Fibroblast of lung (primary cell): ENCODE measurements at regions not wholly inside any gene's neighbourhood (a gene's known extent, or its start where the extent isn't known, plus 50 kb on each side); places are given as distances from the start of the nearest gene placed in this dataset.

Source experiments
- DNase-seq, 2 donors: peaks; one replicate each; pipeline versions ENCODE4 v3.0.0 to v3.0.0-alpha.2; 2010; ENCODE audit warnings: low read depth in 2 of 2
- H2AFZ ChIP-seq: 2 replicates; pipeline ENCODE4 v1.5.1; 2012; ENCODE audit warnings: low read length, control low read depth, inconsistent platforms
- H3K27ac ChIP-seq: 2 replicates; pipeline ENCODE4 v1.5.1; 2011; ENCODE audit warnings: low read length, control low read depth; ENCODE audit not compliant: insufficient read depth
- H3K27me3 ChIP-seq: 2 replicates; pipeline ENCODE4 v1.5.1; 2011; ENCODE audit warnings: mild to moderate bottlenecking, low read length; ENCODE audit not compliant: control insufficient read depth, insufficient read depth
- H3K36me3 ChIP-seq: 2 replicates; pipeline ENCODE4 v1.5.1; 2011; ENCODE audit warnings: low read length; ENCODE audit not compliant: control insufficient read depth, insufficient read depth
- H3K4me1 ChIP-seq: 2 replicates; pipeline ENCODE4 v1.5.1; 2011; ENCODE audit warnings: low read length; ENCODE audit not compliant: control insufficient read depth, insufficient read depth; ENCODE audit errors: extremely low read depth
- H3K4me2 ChIP-seq: 2 replicates; pipeline ENCODE4 v1.5.1; 2011; ENCODE audit warnings: low read length, control low read depth; ENCODE audit not compliant: insufficient read depth; ENCODE audit errors: extremely low read depth
- H3K4me3 ChIP-seq, 4 experiments: fragments of 200-600 bp in 1 of 4; sonication (generic) in 1 of 4; replicated peaks in 1 of 4; 2 replicates each; pipeline ENCODE4 v1.5.1; 2011 to 2016; ENCODE audit warnings: low read length in 4 of 4, low read depth in 3 of 4, mild to moderate bottlenecking in 3 of 4, control low read depth in 2 of 4, inconsistent platforms in 1 of 4, mixed read lengths in 1 of 4; ENCODE audit not compliant: insufficient read depth in 1 of 4; ENCODE audit errors: control extremely low read depth in 1 of 4
- H3K79me2 ChIP-seq: 2 replicates; pipeline ENCODE4 v1.5.1; 2012; ENCODE audit warnings: mild to moderate bottlenecking, low read length, inconsistent platforms; ENCODE audit not compliant: control insufficient read depth, insufficient read depth
- H3K9ac ChIP-seq: 2 replicates; pipeline ENCODE4 v1.5.1; 2011; ENCODE audit warnings: mild to moderate bottlenecking, low read length, control low read depth; ENCODE audit not compliant: insufficient read depth
- H3K9me3 ChIP-seq: 2 replicates; pipeline ENCODE4 v1.5.1; 2012; ENCODE audit warnings: low read depth, low read length; ENCODE audit not compliant: control insufficient read depth, insufficient read depth
- H4K20me1 ChIP-seq: 2 replicates; pipeline ENCODE4 v1.5.1; 2011; ENCODE audit warnings: low read length; ENCODE audit not compliant: control insufficient read depth, insufficient read depth; ENCODE audit errors: extremely low read depth
- EZH2 ChIP-seq: IDR thresholded peaks from 2 replicates; pipeline ENCODE4 v1.5.1; 2012; ENCODE audit warnings: low read length, control low read depth, mild to moderate bottlenecking; ENCODE audit errors: missing control alignments
- TF ChIP-seq, protein P1 (sequence below), 2 donors: IDR thresholded peaks in 1 of 2; conservative IDR thresholded peaks in 1 of 2; 1 replicate in 1 of 2; 2 replicates in 1 of 2; pipeline ENCODE4 v1.5.1; 2011 to 2012; ENCODE audit warnings: low read length in 2 of 2, control low read depth in 1 of 2, inconsistent platforms in 1 of 2, low read depth in 1 of 2, mild to moderate bottlenecking in 1 of 2

DNA sequence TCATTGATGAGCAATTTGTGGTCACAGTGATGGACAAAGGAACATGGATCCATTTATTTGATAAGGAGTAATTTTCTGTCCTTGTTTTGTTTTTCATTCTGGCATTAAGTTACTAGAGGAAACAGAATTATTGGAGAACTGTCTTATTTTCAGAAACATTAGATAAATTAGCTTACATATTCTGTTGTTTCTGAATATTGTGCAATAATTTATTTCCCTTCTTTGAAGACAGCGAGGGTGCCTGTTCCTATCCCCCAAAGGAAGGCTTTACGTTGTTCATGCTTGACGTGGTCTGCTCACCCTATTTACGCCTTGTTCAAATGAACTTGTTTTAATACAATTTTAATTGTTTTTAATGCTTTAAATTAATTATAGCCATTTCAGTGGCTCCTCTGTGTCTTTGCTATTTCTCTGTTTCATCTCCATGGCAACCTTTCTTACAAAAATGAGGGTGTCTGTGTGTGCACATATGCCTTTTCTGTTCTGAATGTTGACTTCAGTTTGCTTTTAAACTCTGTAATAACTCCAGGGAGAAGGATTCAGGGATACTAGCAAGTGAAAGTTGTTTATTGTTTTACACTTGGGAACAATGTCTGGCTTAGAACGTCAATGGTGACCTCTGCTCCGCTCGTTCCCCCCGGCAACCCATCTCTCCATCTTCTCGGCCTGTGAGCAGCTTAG lies 138.3 kb upstream of the PLET1 start:
- H3K4me2 ChIP-seq = no peak overlapping the region
- no peak for TF ChIP-seq EZH2
- TF ChIP-seq, protein P1, sequence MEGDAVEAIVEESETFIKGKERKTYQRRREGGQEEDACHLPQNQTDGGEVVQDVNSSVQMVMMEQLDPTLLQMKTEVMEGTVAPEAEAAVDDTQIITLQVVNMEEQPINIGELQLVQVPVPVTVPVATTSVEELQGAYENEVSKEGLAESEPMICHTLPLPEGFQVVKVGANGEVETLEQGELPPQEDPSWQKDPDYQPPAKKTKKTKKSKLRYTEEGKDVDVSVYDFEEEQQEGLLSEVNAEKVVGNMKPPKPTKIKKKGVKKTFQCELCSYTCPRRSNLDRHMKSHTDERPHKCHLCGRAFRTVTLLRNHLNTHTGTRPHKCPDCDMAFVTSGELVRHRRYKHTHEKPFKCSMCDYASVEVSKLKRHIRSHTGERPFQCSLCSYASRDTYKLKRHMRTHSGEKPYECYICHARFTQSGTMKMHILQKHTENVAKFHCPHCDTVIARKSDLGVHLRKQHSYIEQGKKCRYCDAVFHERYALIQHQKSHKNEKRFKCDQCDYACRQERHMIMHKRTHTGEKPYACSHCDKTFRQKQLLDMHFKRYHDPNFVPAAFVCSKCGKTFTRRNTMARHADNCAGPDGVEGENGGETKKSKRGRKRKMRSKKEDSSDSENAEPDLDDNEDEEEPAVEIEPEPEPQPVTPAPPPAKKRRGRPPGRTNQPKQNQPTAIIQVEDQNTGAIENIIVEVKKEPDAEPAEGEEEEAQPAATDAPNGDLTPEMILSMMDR (conservative IDR thresholded peaks at IDR 0.05 in 1 of 2, IDR thresholded peaks at IDR 0.05 in 1 of 2; ENCODE audit: low read depth in 1 of 2, low read length in 2 of 2) = no peak
- no peak overlapping the region for H3K9ac ChIP-seq
- H3K9me3 ChIP-seq = no peaks in the 10 kb centered on the region
- no peaks in the 10 kb centered on the region for H3K27me3 ChIP-seq
- no peak overlapping the region for H3K4me3 ChIP-seq
- H3K27ac ChIP-seq = no peak overlapping the region
- H3K4me1 ChIP-seq = no peaks in the 10 kb centered on the region
- no peak overlapping the region for H2AFZ ChIP-seq
- no peak for DNase-seq
- no peaks in the 10 kb centered on the region for H3K79me2 ChIP-seq
- H4K20me1 ChIP-seq = no peaks in the 10 kb centered on the region
- H3K36me3 ChIP-seq = no peaks in the 10 kb centered on the region

DNA sequence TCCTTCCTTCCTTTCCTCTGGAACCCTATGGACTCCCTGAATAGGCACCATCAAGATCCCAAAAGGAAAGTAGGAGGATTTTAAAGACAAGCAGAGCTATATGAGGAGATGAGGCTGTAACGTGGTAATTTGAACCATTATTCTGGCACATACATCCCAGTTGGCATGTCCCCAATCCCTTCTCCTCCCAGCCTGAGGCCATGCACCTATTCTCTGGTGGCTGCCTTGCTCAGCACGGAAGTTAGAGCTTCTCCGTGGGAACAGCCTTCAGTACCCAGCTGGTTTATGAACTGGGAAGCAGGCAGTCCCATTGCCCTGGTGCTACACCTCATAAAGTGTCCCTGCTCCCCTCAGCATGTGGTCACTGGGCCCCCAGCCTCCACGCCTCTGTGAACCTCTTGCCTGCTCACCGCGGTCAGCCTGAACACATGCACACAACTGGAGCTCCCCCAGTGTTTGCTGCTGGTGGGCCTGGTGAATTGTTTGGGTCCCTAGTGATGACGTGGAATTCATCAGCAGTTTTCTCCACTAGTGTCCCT lies 139.9 kb upstream of the PLET1 start:
- Histone ChIP-seq H3K9ac (no peak overlapping the region), H3K27me3 (no peaks in the 10 kb centered on the region), H3K4me1 (no peaks in the 10 kb centered on the region), H3K9me3 (no peaks in the 10 kb centered on the region), H3K4me2 (no peak overlapping the region), H3K79me2 (no peaks in the 10 kb centered on the region), H3K27ac (no peak overlapping the region), H2AFZ (no peak overlapping the region), H3K4me3 (no peak overlapping the region), H4K20me1 (no peaks in the 10 kb centered on the region), H3K36me3 (no peaks in the 10 kb centered on the region)
- no peak for DNase-seq
- TF ChIP-seq, protein P1 (conservative IDR thresholded peaks at IDR 0.05 in 1 of 2, IDR thresholded peaks at IDR 0.05 in 1 of 2; ENCODE audit: low read depth in 1 of 2, low read length in 2 of 2) = no peak
- TF ChIP-seq EZH2 = no peak

DNA sequence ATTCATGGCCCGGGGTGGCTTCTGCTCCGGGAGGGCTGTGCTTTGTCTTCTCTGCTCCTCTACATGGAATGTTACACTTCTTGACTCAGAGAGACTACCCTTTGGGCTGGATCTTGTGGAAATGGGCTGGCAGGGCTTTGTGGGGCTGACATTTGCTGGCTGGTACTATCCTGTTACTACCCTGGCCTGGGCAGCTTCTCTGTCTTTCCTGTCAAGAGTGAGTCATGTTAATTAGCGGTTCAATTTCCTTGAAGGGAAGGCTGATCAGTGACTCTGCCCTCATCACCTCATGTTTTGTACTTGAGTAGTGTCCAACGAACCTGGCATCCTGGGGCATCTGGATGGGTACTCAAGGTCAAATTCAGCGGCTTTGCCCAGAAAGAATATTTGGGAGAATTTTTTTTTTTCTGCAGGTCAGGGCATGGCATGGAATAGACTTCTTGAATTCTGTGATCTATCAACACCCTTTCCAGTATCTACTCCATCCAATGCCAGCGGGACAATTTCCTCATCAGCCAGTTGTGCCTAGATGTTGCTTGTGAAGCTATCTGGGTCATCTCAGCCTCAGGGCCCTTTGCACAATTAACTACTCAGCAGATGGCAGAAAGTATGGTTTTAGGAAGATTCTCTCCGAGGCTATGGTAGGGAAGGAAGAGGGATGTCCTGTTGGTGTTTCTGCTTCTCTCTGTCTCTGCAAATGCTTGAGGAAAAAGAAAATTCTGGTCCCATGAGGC lies 140.5 kb upstream of the PLET1 start:
- peak in 1 of 2 donors; percentile 0 for DNase-seq
- no peaks in the 10 kb centered on the region for H3K27me3 ChIP-seq
- no peak overlapping the region for H3K4me3 ChIP-seq
- H4K20me1 ChIP-seq = no peaks in the 10 kb centered on the region
- H3K79me2 ChIP-seq = no peaks in the 10 kb centered on the region
- H3K27ac ChIP-seq = no peak overlapping the region
- no peaks in the 10 kb centered on the region for H3K9me3 ChIP-seq
- H3K36me3 ChIP-seq = no peaks in the 10 kb centered on the region
- H3K9ac ChIP-seq = no peak overlapping the region
- TF ChIP-seq, protein P1 (conservative IDR thresholded peaks at IDR 0.05 in 1 of 2, IDR thresholded peaks at IDR 0.05 in 1 of 2; ENCODE audit: low read depth in 1 of 2, low read length in 2 of 2) = no peak
- no peak for TF ChIP-seq EZH2
- H3K4me2 ChIP-seq = no peak overlapping the region
- no peak overlapping the region for H2AFZ ChIP-seq
- H3K4me1 ChIP-seq = no peaks in the 10 kb centered on the region
